GM21717 (cell line): ENCODE measurements at regions not wholly inside any gene's neighbourhood (a gene's known extent, or its start where the extent isn't known, plus 50 kb on each side); places are given as distances from the start of the nearest gene placed in this dataset.
A peak's percentile ranks its signal among the peaks of the same experiment; 100 is the strongest.
"Not testable (repeated sequence)": the region's sequence is repeated elsewhere in the genome, so short reads cannot be mapped to it uniquely, and the experiment has no call there.

Source experiments
- ATAC-seq: cut with Tn5 transposase; IDR thresholded peaks from one replicate; pipeline ENCODE4 v1.9.1; 2021; ENCODE audit warnings: mild to moderate bottlenecking, moderate library complexity; ENCODE audit not compliant: unreplicated experiment

GRCh38 chr16:16930309-16931000 lies 540.3 kb downstream of the XYLT1 start:
- ATAC-seq, result no peak

- ATAC-seq, result no peak
Observed at GRCh38 chr16:16933861-16934260, 536.9 kb downstream of the XYLT1 start.

GRCh38 chr16:16934660-16935059 lies 536.1 kb downstream of the XYLT1 start:
- ATAC-seq, result no peak

GRCh38 chr16:16935909-16936308 lies 534.9 kb downstream of the XYLT1 start:
- not testable (repeated sequence) for ATAC-seq

- ATAC-seq, result no peak
Observed at GRCh38 chr16:16937576-16937975, 533.2 kb downstream of the XYLT1 start.

GRCh38 chr16:16938009-16938408 lies 532.8 kb downstream of the XYLT1 start:
- ATAC-seq, result no peak

- ATAC-seq, result no peak
Observed at GRCh38 chr16:16938980-16939379, 531.8 kb downstream of the XYLT1 start.

GRCh38 chr16:16940351-16940750 lies 530.4 kb downstream of the XYLT1 start:
- no peak for ATAC-seq

GRCh38 chr16:16942849-16943248 lies 527.9 kb downstream of the XYLT1 start:
- not testable (repeated sequence) for ATAC-seq

- ATAC-seq, result no peak
Observed at GRCh38 chr16:16945207-16945606, 525.6 kb downstream of the XYLT1 start.

GRCh38 chr16:16956376-16956775 lies 514.4 kb downstream of the XYLT1 start:
- no peak for ATAC-seq

GRCh38 chr16:16960785-16961184 lies 510.0 kb downstream of the XYLT1 start:
- no peak for ATAC-seq

- ATAC-seq, result no peak
Observed at GRCh38 chr16:16966439-16966838, 504.3 kb downstream of the XYLT1 start.

GRCh38 chr16:16971042-16971441 lies 499.7 kb downstream of the XYLT1 start:
- no peak for ATAC-seq

- ATAC-seq, result no peak
Observed at GRCh38 chr16:16972831-16973230, 497.9 kb downstream of the XYLT1 start.

- no peak for ATAC-seq
Observed at GRCh38 chr16:16973707-16974591, 496.8 kb downstream of the XYLT1 start.

- ATAC-seq, result no peak
Observed at GRCh38 chr16:16982614-16983013, 488.1 kb downstream of the XYLT1 start.

GRCh38 chr16:16983582-16983981 lies 487.2 kb downstream of the XYLT1 start:
- ATAC-seq, result no peak

GRCh38 chr16:16984091-16984490 lies 486.7 kb downstream of the XYLT1 start:
- ATAC-seq, result not testable (repeated sequence)

- no peak for ATAC-seq
Observed at GRCh38 chr16:16985707-16986106, 485.1 kb downstream of the XYLT1 start.

- ATAC-seq, result peak; percentile 90
Observed at GRCh38 chr16:16988963-16989362, 481.8 kb downstream of the XYLT1 start.

- no peak for ATAC-seq
Observed at GRCh38 chr16:16989368-16989767, 481.4 kb downstream of the XYLT1 start.
